HCT116 (cell line): ENCODE measurements at regions not wholly inside any gene's neighbourhood (a gene's known extent, or its start where the extent isn't known, plus 50 kb on each side); places are given as distances from the start of the nearest gene placed in this dataset.

Experiments
- ATAC-seq: fragments of 200-7000 bp; cut with Tn5 transposase; 2 replicates; pipeline ENCODE4 v1.9.1; 2020; ENCODE audit warnings: mild to moderate bottlenecking, moderate library complexity
- BruUV-seq: library from RNA; stranded (reverse); fragments of 400-500 nt; replicated peaks from 2 replicates; lab custom pipeline; 2021; lab: Mats Ljungman, UMichigan
- CTCF ChIA-PET: fragments of 300-600 bp; sonication (Branson Sonifier 250); formaldehyde crosslinking; loops from one replicate; lab custom pipeline; 2021; ENCODE audit warnings: antibody characterized with exemption; lab: Charles Lee
- POLR2A ChIA-PET: fragments of 300-600, 350-600 bp; sonication (Branson Sonifier 250); formaldehyde crosslinking; loops from one replicate; lab custom pipeline; 2021; ENCODE audit warnings: antibody characterized with exemption; lab: Charles Lee
- RAD21 ChIA-PET, 2 experiments: fragments of 300-600 bp; sonication (Branson Sonifier 250); formaldehyde crosslinking; loops; one replicate each; lab custom pipeline; 2023; ENCODE audit warnings: low total read pairs in 2 of 2; ENCODE audit not compliant: uncharacterized antibody in 2 of 2, unreplicated experiment in 2 of 2, low non-redundant PET in 1 of 2; lab: Charles Lee
- DNase-seq: peaks from one replicate; pipeline ENCODE4 v3.0.0-alpha.2; 2010; ENCODE audit warnings: low read depth, low spot score
- H2AFZ ChIP-seq: fragments of 200-600 bp; shearing (Covaris generic), sonication (generic); 2 replicates; pipeline ENCODE4 v1.6.1; 2017; ENCODE audit warnings: low read depth, mixed run types, mixed read lengths, antibody characterized with exemption, low read length; ENCODE audit not compliant: poor library complexity, severe bottlenecking
- H3K27ac ChIP-seq: 2 replicates; pipeline ENCODE4 v1.5.1; 2012; ENCODE audit warnings: low read depth, low read length
- H3K27me3 ChIP-seq: fragments of 200-600 bp; sonication (generic); 2 replicates; pipeline ENCODE4 v1.6.1; 2016; ENCODE audit warnings: mixed run types, low read length, mixed read lengths; ENCODE audit not compliant: insufficient read depth
- H3K36me3 ChIP-seq, 2 experiments: fragments of 200-500 bp in 1 of 2; fragments of 200-600 bp in 1 of 2; sonication (Bioruptor generic) in 1 of 2; sonication (generic) in 1 of 2; 2 replicates each; pipeline versions ENCODE4 v1.5.1 to v1.6.1; 2014 to 2016; ENCODE audit warnings: low read length in 2 of 2, inconsistent platforms in 1 of 2, mixed read lengths in 1 of 2, mixed run types in 1 of 2; ENCODE audit not compliant: insufficient read depth in 2 of 2, control insufficient read depth in 1 of 2
- H3K4me1 ChIP-seq, 2 experiments: fragments of 200-600 bp in 1 of 2; sonication (generic) in 1 of 2; 2 replicates each; pipeline versions ENCODE4 v1.5.1 to v1.6.1; 2012 to 2017; ENCODE audit warnings: low read length in 2 of 2, inconsistent platforms in 1 of 2, mild to moderate bottlenecking in 1 of 2, mixed read lengths in 1 of 2, mixed run types in 1 of 2, moderate library complexity in 1 of 2; ENCODE audit not compliant: insufficient read depth in 2 of 2, control insufficient read depth in 1 of 2
- H3K4me2 ChIP-seq: fragments of 200-600 bp; sonication (generic); 2 replicates; pipeline ENCODE4 v1.6.1; 2017; ENCODE audit warnings: mixed run types, low read length, mixed read lengths
- H3K4me3 ChIP-seq, 2 experiments: fragments of 200-600 bp in 1 of 2; sonication (generic) in 1 of 2; replicated peaks in 1 of 2; 2 replicates each; pipeline ENCODE4 v1.5.1; 2011 to 2016; ENCODE audit warnings: low read length in 2 of 2, control low read depth in 1 of 2, low read depth in 1 of 2, mild to moderate bottlenecking in 1 of 2, mixed read lengths in 1 of 2, mixed run types in 1 of 2
- H3K79me2 ChIP-seq: fragments of 200-600 bp; sonication (generic); 2 replicates; pipeline ENCODE4 v1.6.1; 2017; ENCODE audit warnings: mild to moderate bottlenecking, mixed run types, low read length, moderate library complexity, mixed read lengths; ENCODE audit not compliant: insufficient read depth
- H3K9ac ChIP-seq: fragments of 200-600 bp; sonication (generic); 2 replicates; pipeline ENCODE4 v1.6.1; 2016; ENCODE audit warnings: low read length, mixed read lengths
- H3K9me2 ChIP-seq: fragments of 200-600 bp; sonication (generic), shearing (Covaris generic); 2 replicates; pipeline ENCODE4 v1.6.1; 2017; ENCODE audit warnings: mixed run types, mild to moderate bottlenecking, moderate library complexity; ENCODE audit not compliant: insufficient read depth
- H3K9me3 ChIP-seq, 2 experiments: fragments of 200-500 bp in 1 of 2; fragments of 200-600 bp in 1 of 2; sonication (Bioruptor generic) in 1 of 2; sonication (generic) in 1 of 2; 2 replicates each; pipeline ENCODE4 v1.6.1; 2014 to 2017; ENCODE audit warnings: low read length in 2 of 2, mixed read lengths in 2 of 2, inconsistent platforms in 1 of 2, low read depth in 1 of 2, mild to moderate bottlenecking in 1 of 2, mixed run types in 1 of 2, moderate library complexity in 1 of 2; ENCODE audit not compliant: control insufficient read depth in 1 of 2, insufficient read depth in 1 of 2
- H4K20me1 ChIP-seq: fragments of 200-600 bp; sonication (generic), shearing (Covaris generic); 2 replicates; pipeline ENCODE4 v1.6.1; 2017; ENCODE audit warnings: mixed run types, mild to moderate bottlenecking, moderate library complexity; ENCODE audit not compliant: insufficient read depth
- ATF3 ChIP-seq: IDR thresholded peaks from 2 replicates; pipeline ENCODE4 v1.6.1; 2012
- CEBPB ChIP-seq: IDR thresholded peaks from 2 replicates; pipeline ENCODE4 v1.6.1; 2012; ENCODE audit warnings: low read depth
- EGR1 ChIP-seq: IDR thresholded peaks from 2 replicates; pipeline ENCODE4 v1.6.1; 2012; ENCODE audit warnings: low read depth
- ELF1 ChIP-seq: IDR thresholded peaks from 2 replicates; pipeline ENCODE4 v1.6.1; 2012; ENCODE audit warnings: low read depth, borderline replicate concordance
- EZH2 ChIP-seq: fragments of 200-600 bp; sonication (generic); IDR thresholded peaks from 2 replicates; pipeline ENCODE4 v1.6.1; 2017; ENCODE audit warnings: antibody characterized with exemption, mixed run types
- FOSL1 ChIP-seq: IDR thresholded peaks from 2 replicates; pipeline ENCODE4 v1.6.1; 2012; ENCODE audit warnings: low read depth
- MAX ChIP-seq: IDR thresholded peaks from 2 replicates; pipeline ENCODE4 v1.6.1; 2012
- POLR2A ChIP-seq: IDR thresholded peaks from 2 replicates; pipeline ENCODE4 v1.7.0; 2011; ENCODE audit warnings: borderline replicate concordance; ENCODE audit not compliant: insufficient read depth, insufficient read length; ENCODE audit errors: extremely low read depth
- RAD21 ChIP-seq: IDR thresholded peaks from 2 replicates; pipeline ENCODE4 v1.6.1; 2012; ENCODE audit warnings: low read depth, mild to moderate bottlenecking
- SRF ChIP-seq: IDR thresholded peaks from 2 replicates; pipeline ENCODE4 v1.6.1; 2012; ENCODE audit warnings: low read depth
- TCF7L2 ChIP-seq: IDR thresholded peaks from 2 replicates; pipeline ENCODE4 v1.7.0; 2011; ENCODE audit warnings: borderline replicate concordance, inconsistent platforms; ENCODE audit not compliant: insufficient read depth, insufficient read length; ENCODE audit errors: extremely low read depth
- YY1 ChIP-seq: IDR thresholded peaks from 2 replicates; pipeline ENCODE4 v1.6.1; 2011; ENCODE audit warnings: low read length, low read depth, moderate library complexity, mild to moderate bottlenecking; ENCODE audit not compliant: insufficient replicate concordance; ENCODE audit errors: extremely low read depth
- ZFX ChIP-seq: fragments of 450-650 bp; IDR thresholded peaks from 2 replicates; pipeline ENCODE4 v1.6.1; 2017
- ZNF274 ChIP-seq: fragments of 200-500 bp; sonication (Bioruptor generic); IDR thresholded peaks from 2 replicates; pipeline ENCODE4 v1.6.1; 2014; ENCODE audit warnings: mild to moderate bottlenecking, low read depth, low read length, inconsistent platforms
- intact Hi-C: fragments of 100-400 bp; cut with micrococcal nuclease; formaldehyde crosslinking; loops from 2 replicates; pipeline ENCODE4 v1.10.0; 2022

- CTCF ChIA-PET, result no interaction called here
- Histone ChIP-seq H3K9me3 (peaks cover 0 to 14% of the 10 kb centered on the region in 2 experiments; a peak in 2 of 4 replicates), H3K9me2 (no peaks in the 10 kb centered on the region), H3K36me3 (no peaks in the 10 kb centered on the region), H3K4me1 (no peaks in the 10 kb centered on the region), H3K27ac (no peak overlapping the region), H2AFZ (no peak overlapping the region), H3K79me2 (no peaks in the 10 kb centered on the region), H3K4me3 (no peak overlapping the region), H3K4me2 (no peak overlapping the region), H3K27me3 (no peaks in the 10 kb centered on the region), H4K20me1 (no peaks in the 10 kb centered on the region), H3K9ac (no peak overlapping the region)
- POLR2A ChIA-PET, result no interaction called here
- no TSS peak for BruUV-seq
- ATAC-seq (no peak), DNase-seq (no peak)
- intact Hi-C loops, result no loop called here
- RAD21 ChIA-PET, result no interaction called here
- no peak for TF ChIP-seq FOSL1
- no peak for TF ChIP-seq SRF
- no peak for TF ChIP-seq EZH2
- TF ChIP-seq ZFX, result no peak
Observed at GRCh38 chr11:115848611-115849010, 344.4 kb upstream of the CADM1 start.

- no peaks in the 10 kb centered on the region for H3K9me2 ChIP-seq
- H2AFZ ChIP-seq, result no peak overlapping the region
- no peak overlapping the region for H3K4me3 ChIP-seq
- no peak overlapping the region for H3K9ac ChIP-seq
- RAD21 ChIA-PET, result no interaction called here
- H3K36me3 ChIP-seq, result no peaks in the 10 kb centered on the region
- H3K9me3 ChIP-seq, result peaks cover 0 to 8% of the 10 kb centered on the region in 2 experiments; a peak in 2 of 4 replicates
- H3K27ac ChIP-seq, result no peak overlapping the region
- POLR2A ChIA-PET, result no interaction called here
- intact Hi-C loops, result no loop called here
- H3K4me1 ChIP-seq, result no peaks in the 10 kb centered on the region
- ATAC-seq (no peak), DNase-seq (no peak)
- no peaks in the 10 kb centered on the region for H3K79me2 ChIP-seq
- no peaks in the 10 kb centered on the region for H4K20me1 ChIP-seq
- no TSS peak for BruUV-seq
- no peaks in the 10 kb centered on the region for H3K27me3 ChIP-seq
- H3K4me2 ChIP-seq, result no peak overlapping the region
- TF ChIP-seq ATF3, result no peak
- no peak for TF ChIP-seq RAD21
- no peak for TF ChIP-seq EGR1
- no peak for TF ChIP-seq MAX
- no peak for TF ChIP-seq YY1
- TF ChIP-seq EZH2, result no peak
- no peak for TF ChIP-seq CEBPB
- no peak for TF ChIP-seq POLR2A
- no peak for TF ChIP-seq ZNF274
- no peak for TF ChIP-seq TCF7L2
- no peak for TF ChIP-seq ELF1
- CTCF ChIA-PET, result no interaction called here
Observed at GRCh38 chr11:115848080-115848479, 343.9 kb upstream of the CADM1 start.
